HG03066 (cell line): ENCODE measurements at regions not wholly inside any gene's neighbourhood (a gene's known extent, or its start where the extent isn't known, plus 50 kb on each side); places are given as distances from the start of the nearest gene placed in this dataset.
"Not testable (repeated sequence)": the region's sequence is repeated elsewhere in the genome, so short reads cannot be mapped to it uniquely, and the experiment has no call there.

Experiments
- ATAC-seq: cut with Tn5 transposase; IDR thresholded peaks from one replicate; pipeline ENCODE4 v1.9.1; 2021; ENCODE audit warnings: low read depth; ENCODE audit not compliant: unreplicated experiment

DNA sequence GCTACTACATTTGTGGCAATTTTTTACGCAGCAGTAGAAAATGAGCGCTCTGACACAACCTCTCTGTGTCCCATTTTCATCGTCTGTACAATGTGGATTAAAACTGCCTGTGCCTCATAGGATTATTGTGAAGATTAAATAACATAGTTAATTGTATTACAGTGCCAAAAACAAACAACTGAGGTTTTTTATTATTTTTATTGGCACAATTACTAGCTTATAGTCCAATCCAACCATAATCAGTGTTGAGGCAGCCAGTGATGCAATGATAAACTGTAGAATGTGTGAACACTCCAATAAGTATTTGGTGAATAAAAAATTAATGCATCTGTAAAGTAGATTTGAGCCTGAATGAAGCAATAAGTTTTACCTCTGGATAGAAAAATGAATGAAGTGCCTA lies 588.3 kb downstream of the DNAH5 start:
- no peak for ATAC-seq

GRCh38 chr5:13354611-13355010 lies 589.9 kb downstream of the DNAH5 start:
- no peak for ATAC-seq

- ATAC-seq, result no peak
Measured at GRCh38 chr5:13350767-13351166, 593.7 kb downstream of the DNAH5 start.

GRCh38 chr5:13348568-13348967 lies 595.9 kb downstream of the DNAH5 start:
- ATAC-seq, result no peak

DNA sequence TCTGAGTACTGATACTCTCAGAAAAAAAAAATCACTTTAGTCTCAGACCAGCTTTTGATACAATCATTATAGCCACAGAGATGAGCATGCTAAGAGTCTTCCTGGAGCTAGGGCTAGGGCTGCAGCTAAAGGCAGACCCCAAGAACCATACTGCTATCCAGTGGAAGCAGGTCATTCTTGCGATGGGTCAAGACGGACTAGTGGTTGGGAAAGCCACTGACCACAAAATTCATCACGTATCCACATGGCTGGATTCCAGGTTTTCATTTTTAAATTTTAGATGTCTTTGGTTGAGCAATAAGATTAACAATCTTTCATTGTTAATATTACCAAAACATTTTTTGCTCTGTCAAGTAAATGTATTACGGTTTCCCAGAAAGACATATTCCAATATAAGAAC lies 598.1 kb downstream of the DNAH5 start:
- ATAC-seq, result no peak

DNA sequence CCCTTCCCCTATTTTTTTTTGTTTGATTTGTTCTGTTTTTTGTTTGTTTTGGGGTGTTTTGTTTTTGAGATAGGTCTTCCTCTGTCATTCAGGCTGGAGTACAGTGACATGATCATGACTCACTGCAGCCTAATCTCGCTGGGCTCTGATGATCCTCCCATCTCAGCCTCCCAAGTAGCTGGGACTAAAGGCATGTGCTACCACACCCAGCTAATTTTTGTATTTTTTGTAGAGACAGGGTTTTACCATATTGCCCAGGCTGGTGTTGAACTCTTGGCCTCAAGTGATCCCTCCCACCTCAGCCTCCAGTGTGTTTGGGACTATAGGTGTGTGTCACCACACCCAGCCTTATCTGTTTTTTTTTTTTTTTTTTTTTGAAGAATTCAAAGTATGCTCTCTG lies 605.4 kb downstream of the DNAH5 start:
- ATAC-seq, result no peak

GRCh38 chr5:13335026-13335425 lies 609.5 kb downstream of the DNAH5 start:
- ATAC-seq, result not testable (repeated sequence)

DNA sequence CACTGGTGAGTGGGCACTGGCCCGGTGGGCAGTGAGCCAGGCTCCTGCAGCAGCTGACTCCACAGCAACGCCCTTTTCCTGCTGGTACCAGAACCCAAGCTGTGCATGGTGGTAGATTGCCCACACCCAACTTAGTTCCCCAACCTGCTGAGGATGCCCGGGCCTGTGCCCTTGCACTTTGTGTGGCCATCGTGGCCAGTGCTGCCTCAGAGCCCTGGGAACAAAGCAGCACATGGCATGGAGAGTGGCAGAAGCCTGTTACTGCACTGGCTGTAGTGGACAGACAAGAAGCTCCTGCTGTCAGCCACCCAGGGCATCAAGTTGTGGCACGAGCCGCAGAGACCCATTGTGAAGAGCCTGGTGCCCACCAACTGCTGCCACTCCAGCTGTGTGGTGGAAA lies 612.9 kb downstream of the DNAH5 start:
- no peak for ATAC-seq

DNA sequence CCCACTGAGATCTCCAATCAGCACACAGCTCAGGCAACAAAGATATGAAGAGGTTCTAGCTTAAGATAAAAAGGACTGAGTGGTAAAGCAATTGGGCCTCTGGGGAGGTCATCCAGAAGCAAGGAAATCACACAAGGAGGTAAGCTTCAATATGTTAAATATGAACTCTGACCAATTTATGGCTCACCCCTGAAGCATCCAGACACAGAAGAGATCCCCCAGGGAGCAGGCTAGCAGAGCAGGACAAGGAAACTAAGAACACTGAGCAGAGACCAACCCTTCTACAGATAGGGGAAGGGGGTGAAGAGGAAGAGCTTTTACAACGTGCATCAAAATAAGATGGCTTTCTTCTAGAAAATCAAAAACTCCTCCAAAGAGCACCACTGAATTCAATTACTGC lies 616.2 kb downstream of the DNAH5 start:
- no peak for ATAC-seq

- ATAC-seq, result no peak
Measured at GRCh38 chr5:13325765-13326164, 618.7 kb downstream of the DNAH5 start.

- no peak for ATAC-seq
Measured at GRCh38 chr5:13322769-13323168, 621.7 kb downstream of the DNAH5 start.

GRCh38 chr5:13317654-13318053 lies 626.8 kb downstream of the DNAH5 start:
- no peak for ATAC-seq

DNA sequence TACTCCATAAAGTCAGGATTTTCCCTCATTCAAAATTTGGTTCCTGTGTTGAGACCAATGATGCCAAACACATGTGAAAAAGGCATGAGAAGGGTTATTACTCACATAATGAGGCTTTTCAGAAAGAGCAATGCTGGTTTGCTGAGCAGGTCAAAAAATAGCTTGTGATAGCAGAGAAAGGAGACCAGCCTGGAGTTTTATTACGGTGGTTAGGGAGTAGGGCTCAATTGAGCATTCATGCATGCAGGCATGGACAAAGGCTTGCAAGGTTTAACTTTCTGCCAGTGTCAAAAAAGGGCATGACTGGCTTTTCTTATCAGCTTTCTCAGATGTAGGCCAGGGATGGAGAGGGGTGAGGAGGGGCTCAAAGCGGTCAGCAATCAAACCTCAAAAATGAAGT lies 628.3 kb downstream of the DNAH5 start:
- no peak for ATAC-seq

DNA sequence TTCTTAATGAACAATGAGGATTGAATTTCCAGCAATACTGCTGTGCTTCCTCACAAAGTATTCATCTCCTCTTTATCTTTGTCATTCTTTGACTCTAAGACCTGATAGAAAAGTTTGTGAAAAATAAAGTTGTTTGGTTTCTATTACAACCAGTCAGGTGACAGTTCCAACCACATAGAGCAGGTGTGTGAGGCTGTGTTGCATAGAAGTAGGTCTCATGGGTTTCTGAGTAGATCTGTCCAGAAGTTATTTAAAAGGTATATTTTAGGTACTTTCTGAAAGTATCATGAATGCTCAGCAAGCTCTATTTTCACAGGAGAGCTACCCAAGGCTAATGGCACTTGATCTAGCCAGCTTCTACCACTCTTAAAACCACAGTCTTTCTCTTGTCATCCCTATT lies 637.0 kb downstream of the DNAH5 start:
- ATAC-seq, result no peak

- ATAC-seq, result no peak
Measured at GRCh38 chr5:13303445-13303844, 641.0 kb downstream of the DNAH5 start.

GRCh38 chr5:13278811-13279210 lies 665.7 kb downstream of the DNAH5 start:
- ATAC-seq, result no peak

DNA sequence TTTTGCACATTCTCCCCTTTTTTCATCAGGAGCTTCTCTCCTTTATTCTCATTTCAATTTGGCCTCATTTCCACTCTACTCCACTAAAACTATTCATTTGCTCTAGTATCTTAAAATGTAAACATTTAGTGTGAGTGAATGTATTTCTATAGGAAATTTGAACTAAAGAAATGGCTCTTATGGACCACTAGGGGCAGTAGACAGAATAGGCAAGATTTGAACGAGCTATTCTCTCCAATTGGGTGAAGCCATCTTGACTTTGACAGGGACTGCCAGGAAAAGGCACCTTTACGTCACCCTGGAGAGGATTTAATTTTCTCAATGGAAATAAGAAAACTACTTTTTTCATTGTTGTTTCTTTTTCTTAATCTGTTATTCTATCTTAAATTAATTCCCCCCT lies 666.3 kb downstream of the DNAH5 start:
- ATAC-seq, result no peak

GRCh38 chr5:13276156-13276555 lies 668.3 kb downstream of the DNAH5 start:
- ATAC-seq, result no peak

DNA sequence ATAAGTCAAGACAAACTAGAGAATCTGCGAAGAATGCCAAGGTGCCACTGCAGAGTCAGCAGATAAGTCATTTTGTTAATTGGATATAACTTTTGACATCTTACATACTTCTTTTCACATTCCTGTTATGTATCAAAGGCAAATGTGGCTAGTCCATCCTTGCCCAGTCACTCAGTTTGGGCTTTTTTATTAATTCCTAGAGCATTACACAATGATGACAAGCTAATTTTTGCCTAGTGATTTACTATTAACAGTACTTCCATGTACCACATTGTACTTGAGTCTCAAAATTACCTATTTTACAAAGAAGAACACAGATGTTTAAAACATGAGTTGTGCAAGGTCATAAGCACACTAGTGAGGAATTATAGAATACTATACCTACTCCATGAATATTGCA lies 680.8 kb downstream of the DNAH5 start:
- ATAC-seq, result no peak

DNA sequence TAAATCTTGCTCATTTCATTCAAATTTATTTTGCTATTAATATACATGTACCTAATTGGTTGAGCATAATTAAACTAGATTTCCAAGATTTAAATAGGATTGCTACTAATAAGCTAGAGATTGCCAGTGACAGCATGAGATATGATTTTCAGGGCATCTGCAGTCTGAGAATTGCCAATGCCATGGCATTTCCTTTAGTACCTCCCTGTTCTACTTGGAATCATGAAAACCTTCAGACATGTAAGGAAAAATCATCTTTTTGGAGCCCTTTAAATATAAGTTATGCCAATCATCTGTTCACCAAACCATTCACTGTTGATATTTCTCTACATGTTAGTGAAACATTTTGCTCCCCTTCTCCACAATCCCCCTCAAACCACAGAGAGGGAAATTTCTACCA lies 691.4 kb downstream of the DNAH5 start:
- ATAC-seq, result no peak

GRCh38 chr5:13252699-13253098 lies 691.8 kb downstream of the DNAH5 start:
- ATAC-seq, result no peak

- ATAC-seq, result no peak
Measured at GRCh38 chr5:13251623-13252376, 692.7 kb downstream of the DNAH5 start.
